ENCODE measurements at regions not wholly inside any gene's neighbourhood (a gene's known extent, or its start where the extent isn't known, plus 50 kb on each side); places are given as distances from the start of the nearest gene placed in this dataset.

DNA sequence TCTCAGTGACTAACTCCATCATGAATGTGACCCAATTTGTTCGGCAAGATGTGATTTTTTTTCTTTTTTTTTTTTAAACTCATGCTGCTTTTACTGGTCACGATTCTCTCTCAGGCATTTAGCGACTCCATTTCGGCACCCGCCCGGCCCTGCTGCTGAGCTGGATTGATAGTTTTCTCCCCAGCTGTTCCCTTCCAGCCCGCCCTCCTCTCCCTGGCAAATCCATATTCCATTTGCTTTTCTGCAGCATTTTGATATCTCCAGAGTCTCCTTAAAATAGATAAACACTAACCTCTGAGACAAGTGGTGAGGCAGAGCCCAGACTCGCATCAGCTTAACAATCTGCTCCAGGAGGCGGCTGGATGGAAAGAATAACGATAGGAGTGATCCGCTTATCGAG is 55.5 kb upstream of the KATNAL1 start:
- Mint-ChIP-seq H3K4me1 (ENCODE audit: low read depth) (peaks cover 12% of the 10 kb centered on the region), H3K9me3 (no peaks in the 10 kb centered on the region), H3K27me3 (no peaks in the 10 kb centered on the region), H3K27ac (no peak overlapping the region), H3K4me3 (no peak overlapping the region), H3K36me3 (ENCODE audit: low read depth) (peaks cover 36% of the 10 kb centered on the region)
- no peak overlapping the region for H3K27ac ChIP-seq (ENCODE audit: low read depth in 1 of 2, low read length in 2 of 2)
- H3K27me3 ChIP-seq (ENCODE audit: control insufficient read depth in 1 of 2, insufficient read depth in 2 of 2, low read length in 2 of 2), result no peaks in the 10 kb centered on the region
- H3K4me3 ChIP-seq (ENCODE audit: low read length), result no peak overlapping the region
- DNase-seq (no peak), ATAC-seq (ENCODE audit: poor library complexity) (no peak)
- CTCF ChIA-PET, result no interaction called here
- TF ChIP-seq CTCF (IDR thresholded peaks at IDR 0.05), result no peak
- H3K36me3 ChIP-seq (ENCODE audit: insufficient read depth, low read length), result peaks cover 68% of the 10 kb centered on the region
- intact Hi-C loops (cut with DNase I, micrococcal nuclease), result loop anchor here in 1 of 2 experiments (5.0 kb wide), 1 partner anchor 51 kb away; no protein-coding TSS in a partner anchor
- no peaks in the 10 kb centered on the region for H3K9me3 ChIP-seq (ENCODE audit: control insufficient read depth in 1 of 2, insufficient read depth in 1 of 2, low read length in 2 of 2)
- H3K4me1 ChIP-seq (ENCODE audit: insufficient read depth, low read length), result peaks cover 17% of the 10 kb centered on the region
- POLR2A ChIA-PET, result interaction anchor here (0.7 to 1.6 kb wide), 2 partner anchors 20 to 63 kb away, joined by 3 to 4 read pairs; no protein-coding TSS in a partner anchor

GRCh38 chr13:30363725-30364124 is 56.4 kb upstream of the KATNAL1 start:
- ATAC-seq (ENCODE audit: poor library complexity) (no peak), DNase-seq (no peak)
- intact Hi-C loops (cut with DNase I, micrococcal nuclease), result loop anchor here in 1 of 2 experiments (5.0 kb wide), 1 partner anchor 51 kb away; no protein-coding TSS in a partner anchor
- Mint-ChIP-seq H3K4me3 (no peak overlapping the region), H3K9me3 (no peaks in the 10 kb centered on the region), H3K27me3 (no peaks in the 10 kb centered on the region), H3K27ac (no peak overlapping the region), H3K4me1 (ENCODE audit: low read depth) (peaks cover 16% of the 10 kb centered on the region), H3K36me3 (ENCODE audit: low read depth) (peaks cover 40% of the 10 kb centered on the region)
- Histone ChIP-seq H3K36me3 (ENCODE audit: insufficient read depth, low read length) (peaks cover 71% of the 10 kb centered on the region), H3K27ac (ENCODE audit: low read depth in 1 of 2, low read length in 2 of 2) (no peak overlapping the region), H3K4me3 (ENCODE audit: low read length) (no peak overlapping the region), H3K9me3 (ENCODE audit: control insufficient read depth in 1 of 2, insufficient read depth in 1 of 2, low read length in 2 of 2) (no peaks in the 10 kb centered on the region), H3K27me3 (ENCODE audit: control insufficient read depth in 1 of 2, insufficient read depth in 2 of 2, low read length in 2 of 2) (no peaks in the 10 kb centered on the region), H3K4me1 (ENCODE audit: insufficient read depth, low read length) (peaks cover 25% of the 10 kb centered on the region)
- CTCF ChIA-PET, result no interaction called here
- POLR2A ChIA-PET, result no interaction called here
- TF ChIP-seq CTCF (IDR thresholded peaks at IDR 0.05), result no peak

GRCh38 chr13:30364133-30364532 is 56.8 kb upstream of the KATNAL1 start:
- Histone ChIP-seq H3K4me3 (ENCODE audit: low read length) (no peak overlapping the region), H3K36me3 (ENCODE audit: insufficient read depth, low read length) (peaks cover 75% of the 10 kb centered on the region), H3K27ac (ENCODE audit: low read depth in 1 of 2, low read length in 2 of 2) (no peak overlapping the region), H3K9me3 (ENCODE audit: control insufficient read depth in 1 of 2, insufficient read depth in 1 of 2, low read length in 2 of 2) (no peaks in the 10 kb centered on the region), H3K4me1 (ENCODE audit: insufficient read depth, low read length) (peaks cover 29% of the 10 kb centered on the region), H3K27me3 (ENCODE audit: control insufficient read depth in 1 of 2, insufficient read depth in 2 of 2, low read length in 2 of 2) (no peaks in the 10 kb centered on the region)
- intact Hi-C loops (cut with DNase I, micrococcal nuclease), result loop anchor here in 1 of 2 experiments (5.0 kb wide), 1 partner anchor 52 kb away; no protein-coding TSS in a partner anchor
- H3K4me3 Mint-ChIP-seq, result no peak overlapping the region
- ATAC-seq (ENCODE audit: poor library complexity), result no peak
- no peak for DNase-seq
- peaks cover 20% of the 10 kb centered on the region for H3K4me1 Mint-ChIP-seq (ENCODE audit: low read depth)
- CTCF ChIA-PET, result no interaction called here
- TF ChIP-seq CTCF (IDR thresholded peaks at IDR 0.05), result no peak
- POLR2A ChIA-PET, result no interaction called here
- no peak overlapping the region for H3K27ac Mint-ChIP-seq
- no peaks in the 10 kb centered on the region for H3K27me3 Mint-ChIP-seq
- H3K9me3 Mint-ChIP-seq, result no peaks in the 10 kb centered on the region
- H3K36me3 Mint-ChIP-seq (ENCODE audit: low read depth), result peaks cover 44% of the 10 kb centered on the region
